ENCODE measurements at regions not wholly inside any gene's neighbourhood (a gene's known extent, or its start where the extent isn't known, plus 50 kb on each side); places are given as distances from the start of the nearest gene placed in this dataset.
A peak's percentile ranks its signal among the peaks of the same experiment; 100 is the strongest.

DNA sequence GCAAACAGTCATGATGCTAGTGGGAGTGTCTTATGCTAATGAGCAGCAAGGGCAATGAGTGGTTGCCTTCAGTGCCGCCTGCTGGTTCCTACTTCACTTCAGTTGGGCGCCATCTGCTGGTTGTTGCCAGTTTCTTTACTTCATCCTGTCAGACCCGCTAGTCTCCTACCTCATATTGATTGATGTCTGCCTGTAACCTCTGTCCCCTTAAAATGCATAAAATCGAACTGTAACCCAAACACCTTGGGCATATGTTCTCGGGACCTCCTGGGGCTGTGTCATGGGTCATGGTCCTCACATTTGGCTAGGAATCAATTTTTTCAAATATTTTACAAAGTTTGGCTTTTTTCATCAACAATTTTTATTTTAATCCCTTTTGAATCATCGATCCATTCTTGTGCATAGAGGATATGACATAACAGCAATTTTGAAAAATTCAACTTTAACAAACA, 62.8 kb upstream of the C7orf33 start:
- Histone ChIP-seq H3K27ac (replicated peaks in 1 of 4) (no peak overlapping the region), H3K9me3 (no peaks in the 10 kb centered on the region), H3K36me3 (no peaks in the 10 kb centered on the region), H3K4me3 (no peak overlapping the region), H3K4me1 (peaks cover 0 to 2% (median 0%) of the 10 kb centered on the region in 4 donors), H3K27me3 (peaks cover 0 to 4% (median 0%) of the 10 kb centered on the region in 4 donors)
- WGBS = 46% methylated on average over 6 of the region's 6 CpGs
- intact Hi-C loops (cut with DNase I) = no loop called here
- no peak for DNase-seq (ENCODE audit: extremely low spot score)
- TF ChIP-seq POLR2A (IDR thresholded peaks at IDR 0.05; ENCODE audit: low read depth) = no peak
- TF ChIP-seq, protein P1, sequence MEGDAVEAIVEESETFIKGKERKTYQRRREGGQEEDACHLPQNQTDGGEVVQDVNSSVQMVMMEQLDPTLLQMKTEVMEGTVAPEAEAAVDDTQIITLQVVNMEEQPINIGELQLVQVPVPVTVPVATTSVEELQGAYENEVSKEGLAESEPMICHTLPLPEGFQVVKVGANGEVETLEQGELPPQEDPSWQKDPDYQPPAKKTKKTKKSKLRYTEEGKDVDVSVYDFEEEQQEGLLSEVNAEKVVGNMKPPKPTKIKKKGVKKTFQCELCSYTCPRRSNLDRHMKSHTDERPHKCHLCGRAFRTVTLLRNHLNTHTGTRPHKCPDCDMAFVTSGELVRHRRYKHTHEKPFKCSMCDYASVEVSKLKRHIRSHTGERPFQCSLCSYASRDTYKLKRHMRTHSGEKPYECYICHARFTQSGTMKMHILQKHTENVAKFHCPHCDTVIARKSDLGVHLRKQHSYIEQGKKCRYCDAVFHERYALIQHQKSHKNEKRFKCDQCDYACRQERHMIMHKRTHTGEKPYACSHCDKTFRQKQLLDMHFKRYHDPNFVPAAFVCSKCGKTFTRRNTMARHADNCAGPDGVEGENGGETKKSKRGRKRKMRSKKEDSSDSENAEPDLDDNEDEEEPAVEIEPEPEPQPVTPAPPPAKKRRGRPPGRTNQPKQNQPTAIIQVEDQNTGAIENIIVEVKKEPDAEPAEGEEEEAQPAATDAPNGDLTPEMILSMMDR (IDR thresholded peaks at IDR 0.05) = peak; percentile 40 to 63 (median 43)

DNA sequence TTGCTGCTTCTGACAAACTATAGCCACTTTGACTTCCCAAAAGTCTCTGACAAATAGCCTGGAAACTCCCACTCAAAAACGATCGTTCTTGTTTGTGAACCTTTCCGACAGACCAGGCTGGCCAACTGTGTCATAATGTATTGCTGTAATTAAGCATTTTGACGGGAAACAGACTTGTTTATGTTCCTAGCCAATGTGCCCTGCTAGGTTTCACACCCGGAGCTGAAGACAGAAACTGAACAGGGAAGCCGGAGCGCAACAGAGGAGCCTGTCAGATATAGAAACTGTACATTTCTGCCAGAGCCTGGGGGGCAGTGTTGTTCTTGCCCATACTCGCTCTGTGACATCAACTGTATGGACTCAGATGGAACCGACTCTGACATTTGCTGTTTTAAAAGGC, 55.3 kb upstream of the C7orf33 start:
- DNase-seq (ENCODE audit: extremely low spot score) = no peak
- intact Hi-C loops (cut with DNase I) = no loop called here
- Histone ChIP-seq H3K9me3 (no peaks in the 10 kb centered on the region), H3K27ac (replicated peaks in 1 of 4) (peak overlapping the region in 1 of 4 donors; percentile 51), H3K36me3 (no peaks in the 10 kb centered on the region), H3K4me1 (peaks cover 0 to 13% (median 7%) of the 10 kb centered on the region in 4 donors), H3K4me3 (peak overlapping the region; percentile 11 to 40 (median 16)), H3K27me3 (no peaks in the 10 kb centered on the region)
- TF ChIP-seq POLR2AphosphoS5 (IDR thresholded peaks at IDR 0.05) = no peak
- TF ChIP-seq EP300 (IDR thresholded peaks at IDR 0.05) = peak; percentile 74
- no peak for TF ChIP-seq POLR2A (IDR thresholded peaks at IDR 0.05; ENCODE audit: low read depth)
- TF ChIP-seq, protein P1 (IDR thresholded peaks at IDR 0.05) = no peak
- WGBS = 3% methylated on average over 5 of the region's 9 CpGs

DNA sequence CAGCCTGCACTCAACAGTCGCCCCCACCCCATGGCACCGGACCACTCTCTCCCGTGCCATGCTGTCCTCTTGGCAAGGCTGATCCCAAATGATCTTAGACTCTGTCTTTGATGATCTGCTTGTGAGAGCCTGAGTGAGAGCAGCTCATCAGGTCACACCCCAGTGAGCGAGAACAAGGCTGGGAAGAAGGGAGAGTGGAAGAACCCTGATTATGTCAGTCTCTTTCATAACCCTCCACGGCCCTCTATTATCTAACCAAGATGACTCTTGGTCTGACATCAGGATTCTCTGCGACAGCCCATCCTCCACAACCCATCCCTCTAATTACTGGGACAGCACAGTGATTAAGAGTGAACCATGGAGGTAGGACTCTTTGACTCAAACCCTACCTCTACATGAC, 53.1 kb upstream of the C7orf33 start:
- TF ChIP-seq EP300 (IDR thresholded peaks at IDR 0.05) = no peak
- H3K4me3 ChIP-seq = no peak overlapping the region
- H3K27me3 ChIP-seq = no peaks in the 10 kb centered on the region
- H3K9me3 ChIP-seq = no peaks in the 10 kb centered on the region
- no peaks in the 10 kb centered on the region for H3K36me3 ChIP-seq
- H3K4me1 ChIP-seq = peaks cover 0 to 20% (median 13%) of the 10 kb centered on the region in 4 donors
- WGBS = 73% methylated on average over 2 of the region's 6 CpGs
- H3K27ac ChIP-seq (replicated peaks in 1 of 4) = no peak overlapping the region
- intact Hi-C loops (cut with DNase I) = no loop called here
- no peak for DNase-seq (ENCODE audit: extremely low spot score)

GRCh38 chr7:148540041-148540738, 50.4 kb upstream of the C7orf33 start:
- intact Hi-C loops (cut with DNase I) = no loop called here
- peaks cover 0 to 16% (median 11%) of the 10 kb centered on the region in 4 donors for H3K4me1 ChIP-seq
- 41% methylated on average over 10 of the region's 11 CpGs for WGBS
- no peaks in the 10 kb centered on the region for H3K27me3 ChIP-seq
- peak overlapping the region; percentile 53 to 67 (median 62) for H3K27ac ChIP-seq (replicated peaks in 1 of 4)
- no peaks in the 10 kb centered on the region for H3K36me3 ChIP-seq
- TF ChIP-seq EP300 (IDR thresholded peaks at IDR 0.05) = no peak
- TF ChIP-seq POLR2AphosphoS5 (IDR thresholded peaks at IDR 0.05) = peak in 1 of 2 donors; percentile 4
- no peaks in the 10 kb centered on the region for H3K9me3 ChIP-seq
- DNase-seq (ENCODE audit: extremely low spot score) = no peak
- H3K4me3 ChIP-seq = no peak overlapping the region
